Dedifferentiated amniotic fluid mesenchymal stem cell (primary cell): ENCODE measurements at regions not wholly inside any gene's neighbourhood (a gene's known extent, or its start where the extent isn't known, plus 50 kb on each side); places are given as distances from the start of the nearest gene placed in this dataset.
A peak's percentile ranks its signal among the peaks of the same experiment; 100 is the strongest.
"Not testable (repeated sequence)": the region's sequence is repeated elsewhere in the genome, so short reads cannot be mapped to it uniquely, and the experiment has no call there.

Experiments used
- DNase-seq: peaks from one replicate; pipeline ENCODE4 v3.0.0-alpha.2; 2016; ENCODE audit errors: extremely low spot score

DNA sequence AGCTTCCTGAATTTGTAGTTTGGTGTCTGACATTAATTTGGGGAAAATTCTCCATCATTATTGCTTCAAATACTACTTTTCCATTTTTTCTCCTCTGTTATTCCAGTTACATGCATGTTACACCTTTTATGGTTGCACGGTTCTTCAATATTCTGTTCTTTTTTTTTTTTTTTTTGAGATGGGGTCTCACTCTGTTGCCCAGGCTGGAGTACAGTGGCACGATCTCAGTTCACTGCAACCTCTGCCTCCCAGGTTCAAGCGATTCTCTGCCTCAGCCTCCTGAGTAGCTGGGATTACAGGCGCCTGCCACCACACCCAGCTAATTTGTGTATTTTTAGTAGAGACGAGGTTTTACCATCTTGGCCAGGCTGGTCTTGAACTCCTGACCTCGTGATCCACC, 109.4 kb upstream of the XIST start:
- not testable (repeated sequence) for DNase-seq

DNA sequence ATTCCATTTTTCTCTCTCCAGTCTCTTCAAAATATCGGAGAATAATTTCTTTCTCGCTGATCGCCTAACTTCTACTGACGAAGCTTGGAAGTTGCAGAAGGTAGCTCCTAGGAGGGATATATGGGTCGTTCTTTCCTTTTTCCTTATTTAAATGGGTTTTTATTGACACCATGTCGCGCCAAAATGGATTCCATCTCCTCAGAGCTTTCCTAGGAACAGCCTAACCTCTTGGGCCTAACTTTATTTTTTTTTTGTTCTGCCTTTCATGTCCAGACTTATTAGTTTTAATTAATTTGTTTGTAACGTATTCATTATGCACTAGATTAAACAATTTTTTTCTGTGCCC, 92.0 kb upstream of the XIST start:
- DNase-seq: no peak

DNA sequence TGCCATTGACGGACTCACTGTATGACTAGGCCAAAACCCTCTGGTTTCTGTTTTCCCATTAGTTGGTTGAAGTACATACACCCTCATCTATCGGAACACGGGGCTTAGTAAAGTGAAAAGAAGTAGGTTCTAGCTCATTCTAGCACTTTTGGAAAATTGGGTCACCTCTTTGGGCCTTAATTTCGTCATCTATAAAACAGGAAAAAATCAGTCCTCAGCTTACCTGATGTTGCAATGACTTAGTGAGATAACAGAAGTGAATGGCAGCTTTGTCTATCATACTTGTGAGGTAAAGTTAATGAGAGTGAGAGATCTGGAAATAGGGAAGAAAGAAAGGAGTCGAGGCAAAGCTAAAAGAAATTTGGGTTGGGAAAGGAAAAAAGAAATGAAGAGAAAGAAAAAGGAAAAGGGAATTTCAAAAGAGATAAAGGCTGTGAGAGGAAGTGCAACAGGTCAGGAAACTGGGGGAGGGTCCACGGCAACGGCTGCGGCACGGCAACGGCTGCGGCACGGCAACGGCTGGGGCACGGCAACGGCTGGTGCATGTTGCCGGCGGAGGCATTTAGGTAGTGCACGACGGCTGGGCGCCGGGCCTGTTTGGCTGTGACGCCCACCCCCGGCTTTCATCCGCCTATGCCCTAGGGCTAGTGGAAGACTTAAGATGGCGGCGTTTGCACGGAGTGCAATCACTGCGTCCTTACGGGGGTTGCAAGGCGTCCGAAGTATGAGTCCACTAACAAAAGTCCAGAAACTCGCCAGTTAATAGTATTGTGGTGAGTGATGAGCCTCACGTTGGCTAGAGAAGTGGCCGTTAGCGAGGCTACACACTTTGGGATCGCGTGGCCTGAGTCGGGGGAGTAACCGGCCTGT, 91.4 kb upstream of the XIST start:
- peak; percentile 94 for DNase-seq

DNA sequence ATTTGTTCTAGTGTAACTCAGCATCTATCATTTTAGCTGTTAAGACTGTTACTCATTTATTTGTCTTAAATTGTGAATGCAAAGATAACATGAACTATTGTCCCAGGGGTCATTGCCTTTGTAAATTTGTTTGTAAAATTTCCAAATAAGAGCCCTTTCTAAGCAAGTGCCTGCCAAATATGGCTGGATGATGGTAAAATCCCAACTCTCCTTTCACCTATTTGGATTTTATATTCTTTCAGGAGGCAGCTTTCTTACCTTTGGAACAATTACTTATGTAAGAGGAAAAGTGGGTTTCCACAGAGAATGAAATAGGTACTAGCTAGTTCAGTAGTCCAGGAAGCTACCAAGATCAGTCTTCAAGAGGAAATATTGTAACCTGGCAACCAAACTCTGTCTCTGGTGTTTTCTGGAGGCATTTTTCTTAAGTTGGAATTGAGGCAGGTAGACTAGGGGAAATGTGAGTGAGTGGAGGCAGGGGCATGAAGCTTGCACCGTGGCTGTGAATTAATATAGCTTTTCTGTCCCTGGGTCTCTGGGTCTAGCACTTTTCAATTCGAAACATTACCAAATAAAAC, 88.5 kb upstream of the XIST start:
- DNase-seq: no peak

DNA sequence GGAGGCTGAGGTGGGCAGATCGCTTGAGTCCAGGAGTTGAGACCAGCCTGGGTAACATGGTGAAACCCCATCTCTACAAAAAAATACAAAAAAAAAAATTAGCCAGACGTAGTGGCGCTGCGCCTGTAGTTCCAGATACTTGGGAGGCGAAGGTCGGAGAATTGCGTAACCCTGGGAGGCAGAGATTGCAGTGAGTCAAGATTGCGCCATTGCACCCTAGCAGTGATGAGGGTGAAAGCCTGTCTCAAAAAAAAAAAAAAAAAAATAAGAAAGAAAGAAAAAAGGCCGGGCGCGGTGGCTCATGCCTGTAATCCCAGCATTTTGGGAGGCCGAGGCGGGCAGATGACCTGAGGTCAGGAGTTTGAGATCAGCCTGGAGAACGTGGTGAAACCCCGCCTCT, 85.3 kb upstream of the XIST start:
- DNase-seq: not testable (repeated sequence)

DNA sequence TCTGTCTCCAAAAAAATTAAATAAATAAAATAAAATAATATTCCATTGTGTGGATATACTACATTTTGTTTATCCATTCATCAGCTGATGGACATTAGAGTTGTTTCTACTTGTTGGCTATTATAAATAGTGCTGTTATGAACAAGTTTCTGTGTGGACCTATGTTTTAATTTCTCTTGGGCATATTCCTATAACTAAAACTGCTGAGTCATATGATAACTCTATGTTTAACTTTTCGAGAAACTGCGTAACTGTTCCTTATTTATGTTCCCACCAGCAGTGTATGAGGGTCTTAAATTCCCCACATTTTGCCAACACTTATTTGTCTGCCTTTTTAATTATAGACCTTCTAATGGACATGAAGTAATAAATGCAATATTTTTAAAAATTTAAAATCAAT, 80.0 kb upstream of the XIST start:
- DNase-seq: no peak

DNA sequence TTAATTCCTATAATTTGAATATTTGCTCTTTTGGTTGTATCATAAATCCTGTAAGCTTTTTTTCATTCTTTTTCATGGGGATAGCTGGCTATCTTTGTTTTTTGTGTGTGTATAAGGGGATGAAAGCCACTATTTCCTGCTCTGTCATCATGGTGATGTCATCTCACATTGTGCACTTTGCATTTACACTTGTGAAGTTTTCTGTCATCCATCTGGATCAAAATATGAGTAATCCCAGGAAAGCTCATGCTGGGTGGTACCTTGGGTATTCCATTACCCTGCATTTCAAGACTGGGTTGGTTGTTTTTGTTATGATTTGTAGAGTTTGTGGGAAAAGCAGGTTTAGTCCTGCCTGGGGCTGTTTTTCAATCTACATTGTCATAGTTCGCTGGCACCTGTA, 77.8 kb upstream of the XIST start:
- no peak for DNase-seq

DNA sequence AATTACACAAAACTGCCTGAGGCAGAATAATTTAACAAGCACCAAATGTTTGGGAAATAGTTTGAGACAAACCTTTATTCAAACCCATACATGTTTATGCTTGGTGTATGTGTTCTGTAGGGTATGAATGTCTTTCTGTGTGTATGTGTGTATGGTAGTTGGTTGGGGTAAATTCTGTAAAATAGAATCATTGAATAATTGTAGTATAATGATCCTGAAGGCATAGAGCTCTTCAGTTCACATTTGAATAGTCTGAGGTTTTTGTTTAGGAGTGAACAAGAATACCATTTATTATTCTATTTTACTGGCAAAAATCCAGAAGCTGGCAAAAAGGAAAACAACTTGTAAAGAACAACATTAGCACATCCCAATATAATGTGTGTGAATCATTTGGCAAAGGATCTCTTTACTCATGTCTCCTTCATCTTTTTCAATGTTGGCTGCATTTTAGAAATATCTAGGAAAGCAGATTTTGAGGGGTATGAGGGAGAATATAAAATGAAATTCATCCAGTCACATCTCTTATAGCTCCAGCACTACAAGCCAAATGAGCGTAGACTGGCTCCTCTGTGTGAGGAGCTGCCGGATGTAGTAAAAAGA, 70.4 kb upstream of the XIST start:
- no peak for DNase-seq

DNA sequence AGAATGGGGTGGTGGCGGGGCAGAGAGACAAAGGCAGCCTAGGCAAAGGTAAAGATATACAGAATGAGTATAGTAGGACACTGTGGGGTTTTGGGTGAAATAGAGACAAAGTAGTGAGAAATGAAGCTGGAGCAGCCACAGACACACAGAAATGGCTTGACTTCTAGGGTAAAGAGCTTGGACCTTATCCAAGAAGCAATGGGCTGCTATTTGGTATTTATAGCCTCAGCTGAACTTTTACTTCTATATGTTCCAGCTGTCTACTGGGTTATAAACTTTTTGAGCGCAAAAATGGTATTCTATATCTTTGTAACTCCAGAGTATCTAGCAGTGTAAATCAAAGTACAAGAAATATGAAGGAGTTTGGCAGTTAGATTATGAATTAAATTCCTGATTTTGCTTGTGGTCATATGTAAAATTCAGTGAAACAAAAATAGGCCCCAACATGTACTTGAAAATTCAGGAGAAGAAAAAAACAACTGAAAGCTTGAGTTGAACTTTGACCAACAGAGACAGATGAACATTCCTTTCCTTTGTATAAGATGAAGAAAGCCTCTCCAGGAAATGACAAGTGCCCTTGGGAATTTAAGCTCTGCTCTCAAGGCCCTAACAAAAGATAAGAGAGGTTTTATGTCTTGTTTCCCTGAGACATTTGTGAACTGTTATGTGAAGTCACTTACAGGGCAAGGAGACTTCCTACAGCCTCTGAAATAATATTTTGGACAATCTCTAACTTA, 64.6 kb upstream of the XIST start:
- peak; percentile 64 for DNase-seq

DNA sequence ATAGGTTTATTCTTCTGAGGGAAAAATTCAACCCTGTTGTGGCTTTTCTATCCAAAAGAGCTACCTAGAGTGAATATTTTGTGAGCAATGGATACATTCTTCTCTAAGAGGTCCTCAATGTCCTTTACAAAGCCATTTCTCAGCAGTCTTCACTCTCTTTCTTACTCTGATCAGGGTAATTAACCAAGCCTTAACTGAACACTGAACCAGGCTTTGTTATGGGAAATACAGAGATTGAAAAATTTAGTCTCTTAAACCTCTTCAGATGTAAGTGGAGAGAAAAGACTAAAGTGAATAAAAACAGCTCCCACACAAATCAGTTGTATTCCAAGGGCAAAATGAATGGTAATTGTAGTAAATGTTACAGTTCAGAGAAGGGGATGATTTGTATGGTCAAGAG, 64.0 kb upstream of the XIST start:
- DNase-seq: no peak

DNA sequence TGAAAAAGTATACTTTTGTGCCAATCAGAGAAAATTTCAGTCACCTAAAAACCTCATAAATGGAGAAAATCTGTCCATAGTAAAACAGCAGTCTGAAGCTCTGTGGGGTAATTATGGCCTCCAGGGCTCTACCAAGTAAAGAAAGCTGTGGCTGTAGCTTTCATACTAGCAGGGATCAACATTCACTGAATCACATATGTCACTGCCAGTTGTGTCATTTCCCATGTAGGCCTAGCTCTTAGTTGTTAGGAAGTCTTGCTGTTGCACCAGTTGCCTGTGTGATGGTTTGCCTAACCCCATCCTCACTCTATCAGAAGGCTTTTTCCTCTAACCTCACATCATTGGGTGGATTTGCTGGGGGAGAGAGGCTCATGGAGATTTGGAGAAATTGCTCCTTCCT, 62.3 kb upstream of the XIST start:
- not testable (repeated sequence) for DNase-seq

DNA sequence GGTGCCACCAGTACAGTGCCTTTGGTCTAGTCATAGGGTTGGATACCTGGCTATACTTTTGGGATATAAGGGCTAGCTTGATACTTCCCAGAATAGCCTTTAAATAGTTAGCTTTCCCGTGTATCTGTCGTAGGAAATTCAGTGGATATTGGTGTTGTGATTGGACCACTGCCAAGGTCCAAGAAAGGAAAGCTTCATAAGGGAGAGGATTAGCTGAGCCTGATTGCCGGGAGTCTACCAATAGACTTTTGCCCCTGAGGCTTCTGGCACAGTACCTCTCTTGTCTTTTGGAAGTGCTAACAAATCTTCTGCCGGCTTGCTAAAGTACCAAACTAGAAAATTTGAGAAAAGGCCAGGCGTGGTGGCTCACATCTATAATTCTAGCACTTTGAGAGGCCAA, 61.1 kb upstream of the XIST start:
- no peak for DNase-seq

DNA sequence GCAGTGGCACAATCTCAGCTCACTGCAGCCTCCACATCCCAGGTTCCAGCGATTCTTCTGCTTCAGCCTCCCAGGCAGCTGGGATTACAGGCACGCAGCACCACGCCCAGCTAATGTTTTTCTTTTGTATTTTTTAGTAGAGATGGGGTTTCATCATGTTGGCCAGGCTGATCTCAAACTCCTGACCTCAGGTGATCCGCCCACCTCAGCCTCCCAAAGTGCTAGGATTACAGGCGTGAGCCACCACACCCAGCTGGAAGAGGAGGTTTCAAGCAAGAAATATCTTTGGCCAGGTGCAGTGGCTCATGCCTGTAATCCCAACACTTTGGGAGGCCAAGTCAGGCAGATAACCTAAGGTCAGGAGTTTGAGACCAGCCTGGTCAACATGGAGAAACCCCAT, 59.4 kb upstream of the XIST start:
- DNase-seq: not testable (repeated sequence)

DNA sequence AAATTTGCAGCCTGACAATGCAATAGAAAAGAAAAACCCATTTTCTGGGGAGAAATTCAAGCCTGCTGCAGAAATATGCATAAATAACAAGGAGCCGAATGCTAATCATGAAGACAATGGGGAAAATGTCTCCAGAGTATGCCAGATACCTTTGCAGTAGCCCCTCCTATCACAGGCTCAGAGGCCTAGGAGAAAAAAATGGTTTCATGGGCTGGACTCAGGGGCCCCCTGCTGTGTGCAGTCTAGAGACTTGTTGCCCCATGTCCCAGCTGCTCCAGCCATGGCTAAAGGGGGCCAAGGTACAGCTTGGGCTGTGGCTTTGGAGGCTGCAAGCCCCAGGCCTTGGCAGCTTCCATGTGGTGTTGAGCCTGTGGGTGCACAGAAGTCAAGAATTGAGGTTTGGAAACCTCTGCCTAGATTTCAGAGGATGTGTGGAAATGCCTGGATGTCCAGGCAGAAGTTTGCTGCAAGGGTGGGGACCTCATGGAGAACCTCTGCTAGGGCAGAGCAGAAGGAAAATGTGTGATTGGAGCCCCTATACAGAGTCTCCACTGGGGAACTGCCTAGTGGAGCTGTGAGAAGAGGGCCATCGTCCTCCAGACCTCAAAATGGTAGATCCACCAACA, 53.3 kb upstream of the XIST start:
- not testable (repeated sequence) for DNase-seq

DNA sequence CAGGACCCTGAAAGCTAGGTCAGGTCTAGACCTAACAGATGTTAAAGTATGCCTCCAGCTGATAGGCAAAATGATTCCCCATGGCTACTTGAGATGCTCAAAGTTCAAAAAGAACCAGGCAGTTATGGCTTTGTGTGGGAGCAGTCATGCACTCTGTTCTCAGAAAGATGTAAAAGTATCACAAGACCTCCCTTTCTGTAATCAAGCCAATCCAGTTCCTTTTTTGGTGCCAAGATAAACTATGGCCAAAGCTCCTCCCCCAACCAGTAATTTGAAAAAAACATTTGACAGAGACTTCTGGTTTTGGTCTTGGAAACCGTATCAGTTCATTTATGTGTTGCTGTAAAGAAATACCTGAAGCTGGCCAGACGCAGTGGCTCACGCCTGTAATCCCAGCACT, 51.4 kb upstream of the XIST start:
- no peak for DNase-seq
